Stimulated activated CD8-positive, alpha-beta memory T cell treated with anti-CD3 and anti-CD28 coated beads, Interleukin-7, amount 100 ng/mL, for 1 hour (primary cell): ENCODE measurements at regions not wholly inside any gene's neighbourhood (a gene's known extent, or its start where the extent isn't known, plus 50 kb on each side); places are given as distances from the start of the nearest gene placed in this dataset.
"Not testable (repeated sequence)": the region's sequence is repeated elsewhere in the genome, so short reads cannot be mapped to it uniquely, and the experiment has no call there.

Source experiments
- DNase-seq, 2 donors: peaks; one replicate each; pipeline ENCODE4 v3.0.0-alpha.2; 2020; ENCODE audit warnings: low read depth in 2 of 2

DNA sequence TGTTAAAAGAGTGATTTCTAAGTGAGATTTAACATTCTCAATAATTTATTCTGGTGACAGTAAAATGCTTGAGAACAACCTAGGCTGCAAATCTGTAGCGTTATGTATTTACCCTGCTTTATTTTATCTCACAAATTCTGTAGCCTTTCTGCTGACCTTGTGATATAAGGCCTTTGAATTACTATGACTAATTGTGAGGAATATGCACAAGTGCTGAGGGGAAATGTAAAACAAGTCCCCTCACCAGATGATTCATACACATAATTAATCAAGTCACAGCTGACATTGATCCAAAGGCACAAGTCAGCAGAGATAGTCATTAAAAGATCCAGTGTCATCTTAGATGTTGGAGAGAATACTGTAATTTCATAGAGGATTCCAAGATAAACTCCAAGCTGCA, 992.7 kb upstream of the USP15 start:
- DNase-seq: no peak

- DNase-seq: no peak
Observed at GRCh38 chr12:61272441-61272840, 987.8 kb upstream of the USP15 start.

GRCh38 chr12:61282790-61283575, 977.2 kb upstream of the USP15 start:
- DNase-seq: no peak

DNA sequence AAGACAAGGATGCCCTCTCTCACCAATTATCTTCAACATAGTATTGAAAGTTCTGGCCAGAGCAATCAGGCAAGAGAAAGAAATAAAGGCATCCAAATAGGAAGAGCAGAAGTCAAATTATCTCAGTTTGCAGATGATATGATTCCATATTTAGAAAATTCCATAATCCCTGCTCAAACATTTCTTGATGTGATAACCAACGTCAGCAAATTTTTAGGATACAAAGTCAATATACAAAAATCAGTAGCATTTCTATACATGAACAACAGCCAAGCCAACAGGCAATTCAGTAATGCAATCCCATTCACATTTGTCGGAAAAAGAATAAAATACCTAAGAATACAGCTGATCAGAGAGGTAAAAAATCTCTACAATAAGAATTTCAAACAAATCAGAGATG, 969.7 kb upstream of the USP15 start:
- no peak for DNase-seq

DNA sequence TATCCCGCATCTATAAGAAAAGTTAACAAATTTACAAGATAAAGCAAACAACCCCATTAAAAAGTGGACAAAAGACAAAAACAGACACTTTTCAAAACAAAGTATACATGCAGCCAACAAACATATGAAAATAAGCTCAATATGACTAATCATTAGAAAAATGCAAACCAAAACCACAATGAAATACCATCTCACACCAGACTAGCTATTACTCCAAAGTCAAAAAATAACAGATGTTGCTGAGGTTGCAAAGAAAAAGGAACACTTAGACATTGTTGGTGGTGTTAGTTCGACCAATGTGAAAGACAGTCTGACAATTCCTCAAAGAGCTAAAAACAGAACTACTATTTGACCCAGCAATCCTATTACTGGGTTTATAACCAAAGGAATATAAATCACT, 968.6 kb upstream of the USP15 start:
- DNase-seq: no peak

DNA sequence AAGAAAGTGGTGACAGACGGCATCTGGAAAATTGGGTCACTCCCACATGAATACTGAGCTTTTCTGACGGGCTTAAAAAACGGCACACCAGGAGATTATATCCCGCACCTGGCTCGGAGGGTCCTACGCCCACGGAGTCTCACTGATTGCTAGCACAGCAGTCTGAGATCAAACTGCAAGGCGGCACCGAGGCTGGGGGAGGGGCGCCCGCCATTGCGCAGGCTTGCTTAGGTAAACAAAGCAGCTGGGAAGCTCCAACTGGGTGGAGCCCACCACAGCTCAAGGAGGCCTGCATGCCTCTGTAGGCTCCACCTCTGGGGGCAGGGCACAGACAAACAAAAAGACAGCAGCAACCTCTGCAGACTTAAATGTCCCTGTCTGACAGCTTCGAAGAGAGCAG, 966.2 kb upstream of the USP15 start:
- DNase-seq: not testable (repeated sequence)

DNA sequence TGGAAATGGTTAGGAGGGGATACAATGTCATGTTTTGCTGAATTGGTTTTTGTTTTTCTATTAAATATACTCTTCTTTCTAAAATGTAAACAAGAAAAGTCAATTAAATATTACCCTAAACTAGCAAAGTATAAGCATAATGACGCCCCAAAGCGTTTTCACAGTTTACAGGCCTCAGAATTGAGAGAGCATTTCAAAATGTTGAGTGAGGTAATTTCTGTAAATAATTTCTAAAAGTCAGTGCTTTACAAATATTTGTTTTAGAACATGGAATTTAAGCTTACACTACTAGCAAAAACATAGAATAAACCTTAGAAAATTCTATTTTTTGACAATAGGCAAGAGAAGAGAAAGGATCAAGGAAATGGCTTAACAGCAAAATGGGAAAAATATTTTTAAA, 958.4 kb upstream of the USP15 start:
- DNase-seq: no peak

DNA sequence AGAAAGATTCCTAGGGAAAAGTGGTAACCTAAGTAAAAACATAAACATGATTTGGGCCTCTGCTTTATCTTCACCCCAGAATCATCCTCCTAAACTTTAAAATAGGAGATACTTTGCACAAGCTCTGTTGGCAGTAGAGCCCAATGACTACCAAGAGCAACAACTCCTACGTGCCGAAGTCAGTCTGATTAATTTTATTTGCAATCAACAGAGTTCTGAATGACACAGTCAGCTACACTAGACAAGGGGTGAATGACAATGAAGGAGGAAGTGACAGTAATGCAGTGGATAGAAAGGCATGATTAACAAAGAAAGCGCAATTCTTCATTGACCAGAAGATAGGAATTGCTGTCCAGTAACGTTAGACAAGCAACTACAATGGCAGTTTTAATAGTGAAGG, 957.9 kb upstream of the USP15 start:
- no peak for DNase-seq

DNA sequence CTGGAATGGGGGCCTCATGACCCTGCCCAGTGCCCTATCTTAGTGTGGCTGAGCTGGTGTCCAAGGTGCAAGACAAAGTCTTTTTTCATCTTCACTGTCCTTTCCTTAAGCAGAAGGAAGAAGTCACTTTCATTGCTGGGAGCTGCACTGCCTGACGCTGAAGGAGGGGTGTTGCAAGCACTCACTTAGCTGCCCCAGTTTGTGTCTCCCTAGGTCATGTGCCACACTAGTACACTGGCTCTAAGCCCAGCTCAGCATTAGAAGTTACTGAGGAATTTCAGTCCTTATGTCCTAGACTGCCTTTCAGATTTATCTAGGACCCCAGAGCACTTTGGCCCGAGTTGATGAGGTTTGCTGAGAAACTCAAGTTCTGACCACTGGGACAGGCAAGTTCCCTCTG, 952.0 kb upstream of the USP15 start:
- no peak for DNase-seq

DNA sequence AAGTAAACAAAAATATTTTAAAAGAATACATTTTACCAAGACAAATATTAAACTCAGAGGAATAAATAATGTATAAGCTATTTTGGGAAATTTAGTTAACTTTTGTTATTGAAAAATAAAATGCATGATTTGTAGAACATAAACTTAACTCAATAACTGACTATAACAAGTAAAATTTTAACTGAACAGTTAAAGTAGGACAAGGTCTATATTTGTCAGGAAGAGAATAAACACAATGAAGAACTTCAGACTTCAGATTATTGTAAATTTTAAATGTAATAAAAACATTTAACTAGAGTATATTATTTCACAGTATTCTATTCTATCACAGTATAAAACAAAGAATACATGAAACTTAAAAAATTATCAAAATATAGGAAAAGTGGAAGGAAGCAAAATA, 948.8 kb upstream of the USP15 start:
- no peak for DNase-seq

DNA sequence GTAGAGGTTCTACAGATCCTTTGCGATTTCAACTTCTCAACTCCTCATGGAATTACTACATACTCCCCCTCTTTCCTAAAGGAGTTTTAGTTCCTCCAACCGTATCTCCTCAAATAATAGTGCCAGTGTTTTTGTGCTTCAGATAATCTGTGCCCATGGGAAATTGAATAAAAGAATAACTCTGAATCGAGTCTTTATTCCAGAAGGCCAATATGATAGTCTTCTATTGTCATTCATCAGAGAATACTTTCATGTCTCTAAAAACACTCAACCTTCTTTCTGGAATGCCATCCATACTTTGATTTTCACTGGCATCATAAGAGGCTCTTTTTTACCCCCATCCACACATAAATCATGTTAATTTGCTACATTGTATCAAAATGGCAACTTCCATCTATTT, 911.3 kb upstream of the USP15 start:
- DNase-seq: no peak

GRCh38 chr12:61355105-61355504, 905.1 kb upstream of the USP15 start:
- no peak for DNase-seq

- no peak for DNase-seq
Observed at GRCh38 chr12:61356485-61356884, 903.7 kb upstream of the USP15 start.

GRCh38 chr12:61357496-61357895, 902.7 kb upstream of the USP15 start:
- DNase-seq: no peak

- no peak for DNase-seq
Observed at GRCh38 chr12:61362037-61362436, 898.2 kb upstream of the USP15 start.

GRCh38 chr12:61365001-61365400, 895.2 kb upstream of the USP15 start:
- DNase-seq: no peak

DNA sequence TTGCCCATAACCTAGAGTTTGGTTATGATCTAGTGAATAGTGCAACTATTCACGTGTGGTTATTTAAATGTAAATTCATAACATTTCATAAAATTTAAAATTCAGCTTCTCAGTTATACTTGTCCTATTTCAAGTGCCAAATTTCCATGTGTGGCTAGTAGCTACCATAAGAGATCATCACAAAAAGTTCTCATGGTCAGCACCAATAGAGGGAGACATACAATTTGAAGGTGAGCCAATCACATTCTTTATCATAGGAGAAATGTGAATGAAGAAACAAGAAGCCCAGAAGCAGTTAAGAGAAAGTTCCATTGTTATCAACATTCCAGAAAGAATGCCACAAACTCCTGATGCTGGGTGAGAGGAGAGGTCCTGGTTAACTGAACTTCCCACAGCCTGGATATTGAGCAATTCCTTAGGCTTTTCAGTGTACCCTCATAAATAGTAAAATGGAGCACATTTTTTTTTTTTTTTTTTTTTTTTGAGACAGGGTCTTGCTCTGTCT, 892.9 kb upstream of the USP15 start:
- DNase-seq: no peak

DNA sequence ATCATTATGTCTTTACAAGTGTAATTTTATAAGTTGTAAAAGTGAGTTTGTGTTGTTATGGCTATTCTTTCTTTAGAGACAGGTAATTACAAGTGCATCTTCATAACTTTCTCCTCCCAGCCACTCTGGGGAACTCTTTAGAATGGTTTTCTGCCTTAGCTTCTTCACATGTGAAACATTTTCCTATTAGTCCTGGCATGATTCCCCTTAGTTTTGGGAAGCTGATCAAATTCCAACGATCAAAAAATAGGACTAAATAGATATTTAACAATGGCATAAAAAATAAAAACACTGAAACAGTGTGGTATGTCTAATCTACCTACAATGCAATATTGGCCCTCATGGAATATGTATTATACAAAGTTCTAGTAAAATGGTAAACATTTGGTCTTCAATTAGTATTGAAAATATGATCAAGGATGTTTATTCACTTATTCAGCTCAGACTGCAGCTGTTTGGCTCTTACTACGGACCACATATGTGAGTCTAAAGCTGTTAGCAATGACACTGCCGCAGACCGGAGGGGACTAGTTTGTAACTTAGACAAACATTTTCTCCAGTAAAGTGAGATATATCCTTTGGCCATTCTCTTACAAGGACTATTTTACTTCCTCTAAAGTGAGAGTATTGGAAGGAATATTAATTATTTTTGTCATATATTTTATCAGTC, 890.8 kb upstream of the USP15 start:
- DNase-seq: no peak

GRCh38 chr12:61384511-61384910, 875.7 kb upstream of the USP15 start:
- DNase-seq: no peak

DNA sequence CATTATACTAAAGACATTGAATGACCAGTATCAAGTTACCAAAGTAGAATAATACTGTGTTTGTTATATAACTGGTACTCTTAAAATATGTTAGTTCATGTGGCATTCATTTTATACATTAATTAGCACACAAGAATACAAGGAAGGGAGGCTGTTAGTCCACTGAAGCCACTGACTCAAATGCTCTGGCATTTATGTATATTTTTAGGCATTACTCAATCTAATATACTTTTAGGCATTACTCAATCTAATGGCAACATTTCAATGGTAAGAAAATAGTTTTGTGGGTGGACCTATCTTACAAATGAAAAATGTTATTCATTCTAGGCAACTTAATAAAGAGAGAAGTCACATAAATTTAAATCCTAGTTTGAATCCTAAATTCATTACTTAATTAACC, 874.4 kb upstream of the USP15 start:
- no peak for DNase-seq

- no peak for DNase-seq
Observed at GRCh38 chr12:61397668-61398067, 862.5 kb upstream of the USP15 start.

GRCh38 chr12:61412201-61412600, 848.0 kb upstream of the USP15 start:
- no peak for DNase-seq

DNA sequence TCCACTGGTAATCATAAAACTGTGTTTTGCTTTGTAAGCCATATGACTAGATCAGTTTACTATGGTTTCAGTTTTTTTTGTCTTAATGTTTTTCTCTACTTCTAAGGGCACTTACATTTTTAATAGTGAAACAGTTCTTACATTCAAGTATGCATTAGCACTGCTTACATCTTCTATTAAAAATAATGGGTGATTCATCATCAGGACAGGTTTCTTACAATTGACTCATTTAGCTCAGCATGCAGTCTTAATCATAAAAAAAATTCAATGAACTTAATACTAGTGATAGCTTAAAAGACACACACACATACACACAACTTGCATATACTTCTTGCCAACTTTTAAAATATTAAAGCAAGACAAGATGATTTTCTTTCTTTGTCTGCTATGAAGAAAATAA, 845.7 kb upstream of the USP15 start:
- DNase-seq: no peak
